ENCODE measurements at regions not wholly inside any gene's neighbourhood (a gene's known extent, or its start where the extent isn't known, plus 50 kb on each side); places are given as distances from the start of the nearest gene placed in this dataset.

DNA sequence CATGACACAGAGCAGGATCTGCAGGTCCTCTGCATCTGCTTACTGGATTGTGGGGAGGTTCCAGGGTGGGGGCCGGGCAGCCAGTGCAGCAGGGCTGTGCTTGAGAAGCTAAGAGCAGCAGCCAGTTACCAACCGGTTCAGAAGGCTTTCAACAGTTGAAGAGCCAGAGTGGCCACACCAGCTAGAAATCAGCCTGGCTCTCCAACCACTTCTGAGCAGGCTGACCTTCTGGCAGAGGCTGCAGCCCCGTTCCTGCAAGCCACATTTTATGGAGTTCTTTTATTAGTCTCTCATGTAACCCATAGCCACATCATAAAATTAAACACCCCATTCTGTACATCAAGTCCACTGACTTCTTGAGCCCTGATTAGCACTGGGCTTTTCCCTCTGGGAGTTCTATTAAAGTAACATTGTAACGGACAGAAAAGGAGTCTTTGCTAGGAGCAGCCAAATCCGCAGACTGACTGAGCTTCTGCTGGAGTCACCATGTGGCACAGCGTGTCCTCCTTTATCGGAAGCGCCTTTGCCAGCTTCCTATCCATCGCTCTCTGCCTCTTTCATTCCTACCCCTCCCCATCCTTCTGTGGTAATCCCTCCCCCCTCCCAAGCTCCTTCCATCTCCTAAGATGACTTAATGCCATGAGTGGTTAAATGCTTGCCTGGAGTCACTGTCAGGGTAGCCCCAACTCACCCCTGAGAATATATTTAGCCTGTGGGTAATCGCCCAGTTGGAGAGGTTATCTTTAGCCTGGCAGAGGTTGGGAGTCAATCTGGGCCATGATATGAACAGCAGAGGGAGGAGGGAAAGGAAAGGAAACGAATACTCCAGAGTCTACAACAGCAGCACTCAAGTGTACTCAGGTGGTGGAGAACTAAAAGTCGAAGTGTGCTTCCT lies 138.5 kb upstream of the HES1 start:
- DNase-seq = peak; percentile 36

DNA sequence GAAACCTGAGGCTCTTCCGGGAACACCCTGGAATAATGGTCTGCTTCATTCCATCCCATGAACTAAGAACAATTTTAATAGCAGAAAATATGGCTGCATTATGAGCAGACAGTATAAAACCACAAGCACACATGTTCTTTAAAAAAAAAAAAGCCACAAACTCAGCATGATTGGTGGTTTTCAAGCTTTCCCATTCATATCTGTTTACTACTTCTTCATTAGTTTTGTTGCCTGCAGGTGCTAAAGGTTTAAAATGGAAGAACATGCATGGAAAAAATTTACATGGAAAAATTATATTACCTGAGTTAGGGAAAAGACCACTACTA lies 137.9 kb upstream of the HES1 start:
- DNase-seq = no peak

DNA sequence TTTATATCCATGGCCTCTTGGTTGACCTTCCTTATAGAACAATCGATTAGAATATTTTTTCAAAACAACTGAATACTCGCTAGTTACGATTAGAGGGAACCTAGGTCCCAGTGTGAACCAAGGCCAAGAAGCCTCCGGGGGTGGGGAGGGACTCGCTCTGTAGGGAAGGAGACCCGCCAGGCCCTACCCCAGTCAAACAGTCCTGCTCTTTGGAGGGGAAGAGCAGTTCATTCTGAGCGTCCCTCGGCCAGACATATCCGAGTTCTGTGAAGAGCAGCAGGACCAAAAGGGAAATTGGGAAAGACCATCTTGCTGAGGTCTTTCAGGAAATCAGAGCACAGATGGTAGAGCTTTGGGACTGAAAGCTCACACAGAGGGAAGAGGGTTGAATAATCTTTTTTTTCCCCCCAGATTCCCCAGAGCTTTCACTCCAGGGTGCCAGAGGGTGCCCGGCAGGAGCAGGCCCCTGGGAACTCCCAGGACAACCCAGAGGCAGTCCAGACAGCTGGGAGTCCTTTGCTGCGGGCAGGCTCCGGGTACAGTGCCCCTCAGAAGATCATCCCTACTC lies 137.2 kb upstream of the HES1 start:
- DNase-seq = no peak

- DNase-seq = no peak
These were observed 135.8 kb upstream of the HES1 start for GRCh38 chr3:194000100-194000499.

DNA sequence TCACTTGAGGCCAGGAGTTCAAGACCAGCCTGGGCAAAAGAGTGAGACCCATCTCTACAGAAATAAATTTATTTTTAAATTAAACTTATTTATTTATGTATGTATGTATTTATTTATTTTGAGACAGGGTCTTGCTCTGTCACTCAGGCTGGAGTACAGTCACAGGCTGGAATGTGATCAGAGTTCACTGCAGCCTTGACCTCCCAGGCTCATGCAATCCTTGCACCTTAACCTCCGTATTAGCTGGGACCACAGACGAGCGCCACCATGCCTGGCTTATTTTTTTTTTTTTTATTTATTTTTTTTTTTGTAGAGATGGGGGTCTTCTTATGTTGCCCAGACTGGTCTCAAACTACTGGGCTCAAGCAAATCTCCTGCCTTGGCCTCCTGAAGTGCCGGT lies 135.2 kb upstream of the HES1 start:
- no peak for DNase-seq

- no peak for DNase-seq
These were observed 134.1 kb upstream of the HES1 start for GRCh38 chr3:194001728-194002459.

DNA sequence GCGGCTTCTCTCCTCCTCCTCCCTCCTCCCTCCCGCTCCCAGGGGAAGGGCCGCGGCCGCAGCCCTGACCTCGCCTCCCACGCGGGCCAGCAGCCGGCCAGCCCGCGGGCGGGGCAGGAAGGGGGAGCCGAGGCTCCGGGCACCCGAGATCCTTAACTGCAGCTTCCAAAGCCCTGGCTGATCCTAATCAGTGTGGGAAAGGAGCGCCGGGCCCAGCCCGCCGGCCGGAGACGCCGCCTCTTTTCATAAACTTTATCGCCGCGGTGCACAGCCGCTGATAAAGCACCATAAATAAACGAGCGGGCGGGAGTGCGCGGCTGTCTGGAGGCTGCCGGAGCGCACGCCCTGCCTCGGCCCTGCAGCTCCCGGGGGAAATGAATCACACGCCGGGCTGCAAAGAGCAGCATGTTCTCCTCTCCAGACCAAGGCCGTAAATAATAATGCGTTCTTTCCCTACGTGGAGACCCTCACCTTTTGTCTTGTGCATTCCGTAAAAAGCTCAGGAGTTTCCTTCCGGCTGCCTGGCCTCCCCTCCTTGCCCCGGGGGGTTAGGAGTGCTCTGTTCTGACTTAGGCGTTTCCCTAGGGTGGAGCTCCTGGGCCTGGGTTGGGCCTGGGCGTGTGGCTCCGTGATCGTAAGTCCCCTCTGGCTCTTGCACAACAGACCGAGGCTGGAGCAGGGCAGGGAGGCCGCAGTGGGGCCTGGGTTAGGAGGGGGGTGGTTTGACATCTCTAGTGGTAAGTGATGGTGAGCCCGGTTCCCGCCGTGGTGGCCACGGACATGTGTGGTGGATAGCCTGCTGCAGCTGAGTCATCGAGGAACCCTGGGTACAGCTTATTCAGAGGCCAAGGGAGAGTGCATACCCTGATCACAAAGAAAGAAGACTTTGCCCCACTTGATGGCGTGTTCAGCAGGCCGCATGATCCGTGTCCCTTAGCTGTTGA lies 132.6 kb upstream of the HES1 start:
- no peak for DNase-seq

DNA sequence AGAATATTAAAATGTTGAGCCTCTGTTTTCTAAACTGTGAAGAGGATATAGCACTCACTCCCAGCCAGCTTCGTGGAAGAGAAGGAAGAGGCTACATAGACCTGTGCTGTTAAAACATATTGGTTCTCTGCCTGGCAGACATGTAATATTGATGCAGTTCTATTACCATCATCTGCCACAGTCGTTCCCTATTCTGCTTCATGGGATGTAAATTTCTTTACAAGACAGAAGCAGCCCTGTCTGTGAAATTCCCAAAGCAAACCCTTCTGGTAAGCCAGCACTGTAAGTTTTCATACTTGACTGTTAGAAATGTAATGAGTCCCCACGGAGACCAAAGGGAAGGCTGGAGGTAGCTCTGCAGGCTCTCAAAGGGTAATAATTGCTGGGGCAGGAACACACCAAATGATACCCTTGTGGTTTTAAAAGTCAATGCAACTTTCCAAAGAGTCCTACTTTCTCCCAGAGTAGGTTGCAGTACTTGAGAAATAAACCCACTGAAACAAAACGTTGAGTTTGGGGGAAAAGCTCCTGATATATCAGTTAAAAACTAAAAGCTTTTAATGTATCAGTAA lies 129.9 kb upstream of the HES1 start:
- no peak for DNase-seq

DNA sequence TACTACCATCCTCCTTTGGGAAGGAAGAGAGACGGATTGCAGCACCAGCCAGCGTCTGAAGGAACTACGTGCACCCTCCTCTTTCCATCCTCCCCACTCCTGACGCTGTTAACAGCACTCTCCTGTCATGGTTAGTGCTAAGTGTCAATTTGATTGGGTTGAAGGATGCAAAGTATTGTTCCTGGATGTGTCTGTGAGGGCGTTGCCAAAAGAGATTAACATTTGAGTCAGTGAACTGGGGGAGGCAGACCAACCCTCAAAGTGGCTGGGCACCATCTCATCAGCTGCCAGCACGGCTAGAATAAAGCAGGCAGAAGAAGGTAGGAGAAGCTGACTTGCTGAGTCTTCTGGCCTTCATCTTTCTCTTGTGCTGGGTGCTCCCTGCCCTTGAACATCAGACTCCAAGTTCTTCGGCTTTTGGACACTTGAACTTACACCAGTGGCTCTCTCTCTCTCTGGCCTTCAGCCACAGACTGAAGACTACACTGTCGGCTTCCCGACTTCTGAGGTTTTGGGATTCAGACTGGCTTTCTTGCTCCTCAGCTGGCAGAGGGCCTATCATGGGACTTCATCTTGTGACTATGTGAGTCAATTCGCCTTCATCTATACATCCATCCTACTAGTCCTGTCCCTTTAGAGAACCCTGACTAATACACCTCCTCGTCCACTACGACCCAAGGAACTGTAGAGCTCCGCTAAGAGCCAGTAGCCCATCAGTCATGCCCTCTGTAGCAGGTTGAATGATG lies 128.2 kb upstream of the HES1 start:
- DNase-seq = peak; percentile 87

DNA sequence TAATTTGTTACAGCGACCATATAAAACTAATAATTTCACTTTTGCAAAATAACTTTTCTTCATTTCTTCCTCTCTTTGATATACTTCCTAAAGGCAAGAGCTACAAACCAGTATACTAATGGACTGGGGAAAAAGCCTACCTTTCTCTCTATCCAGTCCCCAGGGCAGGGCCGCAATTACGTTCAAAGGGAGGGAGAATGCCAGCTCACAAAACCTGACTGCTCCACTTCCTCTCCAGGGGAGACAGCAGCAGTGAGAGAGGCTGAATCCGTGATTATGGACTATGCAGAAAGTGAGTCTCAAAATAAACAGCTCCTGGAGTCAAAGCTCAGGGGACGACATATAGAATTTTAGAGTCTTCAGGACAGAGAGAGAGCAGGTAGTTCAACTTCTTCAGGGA lies 126.9 kb upstream of the HES1 start:
- DNase-seq = no peak

DNA sequence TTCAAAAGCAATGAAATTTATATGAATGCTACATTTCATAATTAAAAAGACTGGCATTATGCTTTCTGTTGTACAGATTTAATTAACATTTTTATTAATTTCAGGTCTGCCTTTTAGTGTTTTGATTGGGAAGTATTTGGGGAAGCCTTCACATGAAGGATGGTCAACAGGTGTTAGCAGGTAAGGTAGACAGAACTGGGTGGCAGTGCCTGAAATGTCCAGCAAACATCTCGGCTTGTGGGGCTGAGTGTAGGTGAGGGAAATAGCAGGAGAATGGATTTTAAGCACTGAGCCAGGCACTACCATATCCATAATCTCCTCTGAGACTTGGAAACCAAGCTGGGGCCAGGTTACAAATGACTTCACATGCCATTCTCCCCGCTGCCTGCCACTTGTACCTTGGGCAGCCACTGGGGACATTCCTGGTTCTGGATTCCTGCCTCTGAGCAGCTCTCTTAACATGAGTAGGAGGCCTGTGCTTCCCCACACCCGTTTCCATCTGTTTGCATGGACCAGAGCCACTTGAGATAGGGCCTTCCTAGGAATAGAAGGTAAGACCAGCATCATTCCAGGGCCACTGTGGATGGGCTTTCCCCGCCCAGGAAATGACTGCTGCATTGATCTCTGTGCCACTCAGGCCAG lies 125.9 kb upstream of the HES1 start:
- DNase-seq = no peak

DNA sequence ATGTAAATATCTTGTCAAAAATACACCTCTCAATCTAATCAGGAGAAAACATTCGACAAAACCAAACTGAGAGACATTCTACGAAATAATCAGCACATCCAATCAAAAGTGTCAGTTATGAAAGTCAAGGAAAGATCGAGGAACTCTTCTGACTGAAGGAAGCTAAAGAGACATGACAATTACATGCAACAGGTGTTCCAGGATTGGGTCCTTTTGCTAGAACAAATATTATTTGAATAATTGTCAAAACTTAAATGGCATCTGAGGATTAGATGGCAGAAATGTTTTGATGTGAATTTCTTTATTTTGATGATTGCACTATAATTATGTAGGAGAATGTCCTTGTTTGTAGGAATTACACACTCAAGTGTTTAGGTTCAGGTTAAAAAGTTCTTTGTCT lies 124.1 kb upstream of the HES1 start:
- no peak for DNase-seq

- no peak for DNase-seq
These were observed 122.0 kb upstream of the HES1 start for GRCh38 chr3:194013928-194014327.

- DNase-seq = no peak
These were observed 121.2 kb upstream of the HES1 start for GRCh38 chr3:194014756-194015155.

- DNase-seq = no peak
These were observed 116.4 kb upstream of the HES1 start for GRCh38 chr3:194019398-194020165.

GRCh38 chr3:194022052-194022451 lies 113.9 kb upstream of the HES1 start:
- no peak for DNase-seq

DNA sequence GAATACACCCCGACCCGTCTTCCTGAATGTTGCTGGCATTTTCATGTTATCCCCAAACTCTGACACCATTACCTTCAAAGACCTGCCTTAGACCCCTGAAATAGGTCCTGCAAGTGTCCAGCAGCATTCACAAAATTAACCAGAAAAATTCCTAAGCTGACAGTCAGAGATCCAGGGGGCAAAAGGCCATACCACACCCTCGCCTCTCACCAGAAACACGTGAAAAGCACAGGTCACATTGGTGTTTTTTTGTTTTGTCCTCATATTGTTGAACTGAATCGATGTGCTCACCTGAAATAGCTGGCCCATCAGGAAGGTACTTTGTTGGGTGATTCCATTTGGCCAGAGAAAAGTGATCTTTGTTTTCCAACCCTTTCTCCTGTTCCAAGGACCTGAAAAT lies 113.1 kb upstream of the HES1 start:
- no peak for DNase-seq

- DNase-seq = no peak
These were observed 112.3 kb upstream of the HES1 start for GRCh38 chr3:194023501-194024280.

DNA sequence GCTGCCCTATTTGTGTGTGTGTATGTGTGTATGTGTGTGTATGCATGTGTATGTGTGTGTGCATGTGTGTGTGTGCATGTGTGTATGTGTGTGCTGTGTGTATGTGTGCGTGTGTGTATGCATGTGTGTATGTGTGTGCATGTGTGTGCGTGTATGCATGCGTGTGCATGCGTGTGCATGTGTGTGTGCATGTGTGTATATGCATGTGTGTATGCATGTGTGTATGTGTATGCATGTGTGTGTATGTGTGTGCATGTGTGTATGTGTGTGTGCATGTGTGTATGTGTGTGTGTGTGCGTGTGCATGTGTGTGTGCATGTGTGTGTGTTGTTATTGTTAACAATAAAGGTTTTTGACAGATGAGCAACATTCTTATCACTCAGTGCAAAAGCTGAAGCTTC lies 110.8 kb upstream of the HES1 start:
- DNase-seq = no peak

GRCh38 chr3:194025951-194026350 lies 110.0 kb upstream of the HES1 start:
- no peak for DNase-seq

Measured in NCI-H187 treated with DMSO at 0.1 percent for 48 hours (cell line).